ENCODE measurements at regions not wholly inside any gene's neighbourhood (a gene's known extent, or its start where the extent isn't known, plus 50 kb on each side); places are given as distances from the start of the nearest gene placed in this dataset.
"Not testable (repeated sequence)": the region's sequence is repeated elsewhere in the genome, so short reads cannot be mapped to it uniquely, and the experiment has no call there.

DNA sequence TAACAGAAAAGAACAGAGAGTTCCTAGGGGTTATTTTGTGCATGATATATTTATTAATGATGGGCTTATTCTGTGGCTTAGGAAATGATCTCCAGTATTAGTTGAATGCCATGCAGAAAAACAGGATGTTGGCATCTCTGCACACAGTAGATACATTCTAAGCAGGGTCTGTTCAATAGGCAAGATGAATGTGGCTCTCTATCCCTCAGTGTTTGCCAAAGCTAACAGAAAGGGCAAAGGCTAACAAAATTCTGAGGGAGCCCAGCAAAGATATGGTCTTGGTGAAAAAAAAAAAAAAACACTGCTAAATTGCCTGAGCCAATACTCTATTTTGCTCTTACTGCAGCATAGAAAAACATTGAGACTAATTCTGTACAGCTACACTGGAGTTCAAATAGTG is 1095.8 kb downstream of the UQCRFS1 start:
- Histone ChIP-seq H3K27ac (no peak overlapping the region), H3K4me1 (no peaks in the 10 kb centered on the region), H3K9me3 (no peaks in the 10 kb centered on the region), H3K4me3 (no peak overlapping the region), H3K27me3 (no peaks in the 10 kb centered on the region), H3K36me3 (replicated peaks in 1 of 2; ENCODE audit: insufficient read depth in 1 of 2, low read depth in 2 of 2) (no peaks in the 10 kb centered on the region)
- no peak for ATAC-seq
- TF ChIP-seq POLR2A (IDR thresholded peaks at IDR 0.05): no peak
- TF ChIP-seq CTCF (IDR thresholded peaks at IDR 0.05): no peak
- intact Hi-C loops (cut with DNase I): no loop called here
- DNase-seq: no peak

- intact Hi-C loops (cut with DNase I); H3K4me1 ChIP-seq; H3K36me3 ChIP-seq (replicated peaks in 1 of 2; ENCODE audit: insufficient read depth in 1 of 2, low read depth in 2 of 2); ATAC-seq; H3K4me3 ChIP-seq; H3K27ac ChIP-seq; H3K9me3 ChIP-seq; DNase-seq; H3K27me3 ChIP-seq: not testable (repeated sequence)
- WGBS, 2 donors: 73 to 90% methylated on average over 4 of the region's 4 CpGs
Observed at GRCh38 chr19:28116379-28116778, 1096.6 kb downstream of the UQCRFS1 start.

DNA sequence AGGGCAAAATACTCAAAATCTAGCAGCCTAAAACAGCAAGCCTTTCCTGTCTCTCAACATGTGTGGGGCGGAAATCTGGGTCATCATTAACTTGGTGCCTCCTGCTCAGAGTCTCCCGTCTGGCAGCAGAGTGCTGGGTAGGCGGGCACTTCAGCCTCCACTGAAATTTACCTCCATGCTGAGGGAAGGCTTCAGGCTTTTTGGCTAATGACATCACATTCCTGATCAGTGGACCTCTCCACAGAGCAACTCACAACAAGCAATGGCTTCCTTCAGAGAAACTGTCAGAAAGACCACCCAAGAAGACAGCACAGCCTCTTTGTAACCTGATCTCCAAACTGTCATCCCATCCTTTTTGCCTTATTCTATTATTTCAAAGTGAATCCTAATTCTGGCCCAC is 1109.0 kb downstream of the UQCRFS1 start:
- TF ChIP-seq POLR2A (IDR thresholded peaks at IDR 0.05) (no peak), CTCF (IDR thresholded peaks at IDR 0.05) (no peak)
- Histone ChIP-seq H3K4me1 (no peaks in the 10 kb centered on the region), H3K27me3 (no peaks in the 10 kb centered on the region), H3K27ac (no peak overlapping the region), H3K9me3 (no peaks in the 10 kb centered on the region), H3K4me3 (no peak overlapping the region), H3K36me3 (replicated peaks in 1 of 2; ENCODE audit: insufficient read depth in 1 of 2, low read depth in 2 of 2) (no peaks in the 10 kb centered on the region)
- intact Hi-C loops (cut with DNase I): no loop called here
- 54 to 69% methylated on average over 3 of the region's 3 CpGs for WGBS, 2 donors
- no peak for ATAC-seq
- no peak for DNase-seq

DNA sequence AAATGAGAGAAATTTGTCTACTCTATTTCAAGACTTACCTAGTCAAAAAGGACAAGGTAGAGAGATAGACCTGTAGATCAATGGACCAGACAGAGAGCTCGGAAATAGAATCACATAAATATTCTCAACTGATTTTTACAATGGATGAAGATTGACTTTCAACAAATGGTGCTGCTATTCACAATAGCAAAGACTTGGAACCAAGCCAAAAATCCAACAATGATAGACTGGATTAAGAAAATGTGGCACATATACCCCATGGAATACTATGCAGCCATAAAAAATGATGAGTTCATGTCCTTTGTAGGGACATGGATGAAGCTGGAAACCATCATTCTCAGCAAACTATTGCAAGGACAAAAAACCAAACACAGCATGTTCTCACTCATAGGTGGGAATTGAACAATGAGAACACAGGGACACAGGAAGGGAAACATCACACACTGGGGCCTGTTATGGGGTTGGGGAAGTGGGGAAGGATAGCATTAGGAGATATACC is 1128.2 kb downstream of the UQCRFS1 start:
- DNase-seq; H3K9me3 ChIP-seq; H3K27me3 ChIP-seq; H3K36me3 ChIP-seq (replicated peaks in 1 of 2; ENCODE audit: insufficient read depth in 1 of 2, low read depth in 2 of 2); intact Hi-C loops (cut with DNase I); ATAC-seq; H3K4me3 ChIP-seq; H3K27ac ChIP-seq; H3K4me1 ChIP-seq: not testable (repeated sequence)
- WGBS, 2 donors: 84 to 89% methylated on average over 1 of the region's 1 CpG

- WGBS, 2 donors: 29 to 31% methylated on average over 4 of the region's 4 CpGs
- no peak for TF ChIP-seq POLR2A (IDR thresholded peaks at IDR 0.05)
- TF ChIP-seq CTCF (IDR thresholded peaks at IDR 0.05): no peak
- no peak overlapping the region for H3K27ac ChIP-seq
- intact Hi-C loops (cut with DNase I): no loop called here
- ATAC-seq: no peak
- no peaks in the 10 kb centered on the region for H3K27me3 ChIP-seq
- no peak overlapping the region for H3K4me3 ChIP-seq
- no peak for DNase-seq
- no peaks in the 10 kb centered on the region for H3K36me3 ChIP-seq (replicated peaks in 1 of 2; ENCODE audit: insufficient read depth in 1 of 2, low read depth in 2 of 2)
- no peaks in the 10 kb centered on the region for H3K9me3 ChIP-seq
- no peaks in the 10 kb centered on the region for H3K4me1 ChIP-seq
Observed at GRCh38 chr19:28076628-28077027, 1136.3 kb downstream of the UQCRFS1 start.

GRCh38 chr19:28075229-28075628 is 1137.7 kb downstream of the UQCRFS1 start:
- Histone ChIP-seq H3K4me3 (no peak overlapping the region), H3K9me3 (no peaks in the 10 kb centered on the region), H3K4me1 (no peaks in the 10 kb centered on the region), H3K36me3 (replicated peaks in 1 of 2; ENCODE audit: insufficient read depth in 1 of 2, low read depth in 2 of 2) (no peaks in the 10 kb centered on the region), H3K27ac (no peak overlapping the region), H3K27me3 (no peaks in the 10 kb centered on the region)
- intact Hi-C loops (cut with DNase I): no loop called here
- DNase-seq (no peak), ATAC-seq (no peak)
- no peak for TF ChIP-seq CTCF (IDR thresholded peaks at IDR 0.05)
- no peak for TF ChIP-seq POLR2A (IDR thresholded peaks at IDR 0.05)
- 85 to 94% methylated on average over 1 of the region's 1 CpG for WGBS, 2 donors
